SK-N-SH treated with all-trans-retinoic acid at 6 μM for 48 hours (cell line): ENCODE measurements at regions not wholly inside any gene's neighbourhood (a gene's known extent, or its start where the extent isn't known, plus 50 kb on each side); places are given as distances from the start of the nearest gene placed in this dataset.

ENCODE experiments used
- ATAC-seq: fragments of 200-7000 bp; cut with Tn5 transposase; 3 replicates; pipeline ENCODE4 v1.9.1; 2020; ENCODE audit warnings: mild to moderate bottlenecking, moderate library complexity
- ARNTL ChIP-seq: fragments of 450-650 bp; formaldehyde crosslinking; IDR thresholded peaks from 2 replicates; pipeline ENCODE4 v1.5.0; 2020; ENCODE audit warnings: low read depth, mild to moderate bottlenecking, moderate library complexity, borderline replicate concordance
- BACH2 ChIP-seq: fragments of 250-450 bp; sonication (Bioruptor Pico); IDR thresholded peaks from 2 replicates; pipeline ENCODE4 v1.9.0; 2021; ENCODE audit warnings: mild to moderate bottlenecking, borderline replicate concordance
- CREB5 ChIP-seq: fragments of 250-450 bp; sonication (Bioruptor Pico); IDR thresholded peaks from 2 replicates; pipeline ENCODE4 v1.5.1; 2020; ENCODE audit warnings: low read depth, mild to moderate bottlenecking, moderate library complexity
- CSDC2 ChIP-seq: fragments of 250-450 bp; sonication (Bioruptor Pico); IDR thresholded peaks from 2 replicates; pipeline ENCODE4 v1.5.0; 2020; ENCODE audit warnings: mild to moderate bottlenecking, moderate library complexity
- CSRNP3 ChIP-seq: fragments of 250-450 bp; sonication (Bioruptor Pico); IDR thresholded peaks from 2 replicates; pipeline ENCODE4 v1.5.1; 2021; ENCODE audit warnings: mild to moderate bottlenecking, moderate library complexity
- ESRRG ChIP-seq: fragments of 250-450 bp; sonication (Bioruptor Pico); IDR thresholded peaks from 2 replicates; pipeline ENCODE4 v1.6.1; 2021; ENCODE audit warnings: mild to moderate bottlenecking
- GLIS3 ChIP-seq: fragments of 250-450 bp; sonication (Bioruptor Pico); IDR thresholded peaks from 2 replicates; pipeline ENCODE4 v1.5.0; 2020; ENCODE audit warnings: mild to moderate bottlenecking, moderate library complexity
- PATZ1 ChIP-seq: fragments of 250-450 bp; sonication (Bioruptor Pico); IDR thresholded peaks from 2 replicates; pipeline ENCODE4 v1.8.0; 2020; ENCODE audit warnings: mild to moderate bottlenecking, moderate library complexity, borderline replicate concordance
- POU6F1 ChIP-seq: fragments of 250-450 bp; sonication (Bioruptor Pico); IDR thresholded peaks from 2 replicates; pipeline ENCODE4 v1.8.0; 2021; ENCODE audit warnings: low read depth, mild to moderate bottlenecking, moderate library complexity, borderline replicate concordance
- PPARA ChIP-seq: fragments of 250-450 bp; sonication (Bioruptor Pico); IDR thresholded peaks from 2 replicates; pipeline ENCODE4 v1.5.0; 2020; ENCODE audit warnings: mild to moderate bottlenecking, borderline replicate concordance
- RARB ChIP-seq: fragments of 250-450 bp; sonication (Bioruptor Pico); IDR thresholded peaks from 2 replicates; pipeline ENCODE4 v1.8.0; 2021; ENCODE audit warnings: mild to moderate bottlenecking, moderate library complexity
- SNAI2 ChIP-seq: fragments of 250-450 bp; sonication (Bioruptor Pico); IDR thresholded peaks from 2 replicates; pipeline ENCODE4 v1.5.0; 2020; ENCODE audit warnings: mild to moderate bottlenecking, moderate library complexity
- TCF4 ChIP-seq: fragments of 250-450 bp; sonication (Bioruptor Pico); IDR thresholded peaks from 2 replicates; pipeline ENCODE4 v1.8.0; 2021; ENCODE audit warnings: mild to moderate bottlenecking, moderate library complexity, borderline replicate concordance
- TOX ChIP-seq: fragments of 250-450 bp; sonication (Bioruptor Pico); IDR thresholded peaks from 2 replicates; pipeline ENCODE4 v1.8.0; 2021; ENCODE audit warnings: mild to moderate bottlenecking, moderate library complexity, borderline replicate concordance
- TSHZ2 ChIP-seq: fragments of 250-450 bp; sonication (Bioruptor Pico); IDR thresholded peaks from 2 replicates; pipeline ENCODE4 v1.5.0; 2020; ENCODE audit warnings: mild to moderate bottlenecking, moderate library complexity
- ZC3H10 ChIP-seq: fragments of 250-450 bp; sonication (Bioruptor Pico); IDR thresholded peaks from 2 replicates; pipeline ENCODE4 v1.5.1; 2021; ENCODE audit warnings: mild to moderate bottlenecking, moderate library complexity
- ZFP3 ChIP-seq: fragments of 250-450 bp; sonication (Bioruptor Pico); IDR thresholded peaks from 2 replicates; pipeline ENCODE4 v1.5.0; 2020; ENCODE audit warnings: mild to moderate bottlenecking, moderate library complexity
- ZFP30 ChIP-seq: fragments of 450-650 bp; formaldehyde crosslinking; IDR thresholded peaks from 2 replicates; pipeline ENCODE4 v1.5.0; 2022; ENCODE audit warnings: mild to moderate bottlenecking, moderate library complexity
- ZNF565 ChIP-seq: fragments of 450-650 bp; formaldehyde crosslinking; conservative IDR thresholded peaks from 2 replicates; pipeline ENCODE4 v1.5.0; 2020; ENCODE audit warnings: low read depth, mild to moderate bottlenecking, moderate library complexity
- ZNF70 ChIP-seq: fragments of 450-650 bp; formaldehyde crosslinking; IDR thresholded peaks from 2 replicates; pipeline ENCODE4 v1.5.0; 2020; ENCODE audit warnings: mild to moderate bottlenecking, moderate library complexity
- ZNF8 ChIP-seq: fragments of 450-650 bp; formaldehyde crosslinking; IDR thresholded peaks from 2 replicates; pipeline ENCODE4 v1.5.0; 2020; ENCODE audit warnings: mild to moderate bottlenecking, moderate library complexity

GRCh38 chr2:118769707-118770400, 77.6 kb downstream of the EN1 start:
- TF ChIP-seq ZFP30 (CRISPR knock-in tag) (no peak), ZNF70 (CRISPR knock-in tag) (no peak)
- no peak for ATAC-seq

GRCh38 chr2:118766871-118767270, 80.6 kb downstream of the EN1 start:
- no peak for TF ChIP-seq TCF4 (CRISPR knock-in tag)
- no peak for TF ChIP-seq ESRRG
- TF ChIP-seq PPARA (CRISPR knock-in tag), result no peak
- no peak for TF ChIP-seq GLIS3 (CRISPR knock-in tag)
- TF ChIP-seq ARNTL (CRISPR knock-in tag), result no peak
- TF ChIP-seq POU6F1 (CRISPR knock-in tag), result no peak
- no peak for TF ChIP-seq TSHZ2 (CRISPR knock-in tag)
- no peak for TF ChIP-seq ZNF70 (CRISPR knock-in tag)
- TF ChIP-seq ZFP3 (CRISPR knock-in tag), result no peak
- no peak for TF ChIP-seq BACH2 (CRISPR knock-in tag)
- TF ChIP-seq ZFP30 (CRISPR knock-in tag), result no peak
- no peak for TF ChIP-seq TOX (CRISPR knock-in tag)
- no peak for ATAC-seq

GRCh38 chr2:118764855-118765254, 82.6 kb downstream of the EN1 start:
- ATAC-seq, result no peak
- TF ChIP-seq TSHZ2 (CRISPR knock-in tag), result no peak
- no peak for TF ChIP-seq ZC3H10 (CRISPR knock-in tag)
- TF ChIP-seq GLIS3 (CRISPR knock-in tag), result no peak
- no peak for TF ChIP-seq ZFP30 (CRISPR knock-in tag)
- no peak for TF ChIP-seq ARNTL (CRISPR knock-in tag)
- TF ChIP-seq ZFP3 (CRISPR knock-in tag), result no peak
- TF ChIP-seq BACH2 (CRISPR knock-in tag), result no peak
- no peak for TF ChIP-seq SNAI2 (CRISPR knock-in tag)
- no peak for TF ChIP-seq RARB (CRISPR knock-in tag)
- TF ChIP-seq ZNF8 (CRISPR knock-in tag), result no peak
- TF ChIP-seq CSRNP3 (CRISPR knock-in tag), result no peak
- no peak for TF ChIP-seq ZNF565 (CRISPR knock-in tag)
- no peak for TF ChIP-seq TOX (CRISPR knock-in tag)
- TF ChIP-seq CREB5 (CRISPR knock-in tag), result no peak
- TF ChIP-seq CSDC2, result no peak
- TF ChIP-seq TCF4 (CRISPR knock-in tag), result no peak
- TF ChIP-seq PATZ1 (CRISPR knock-in tag), result no peak
- TF ChIP-seq ESRRG, result no peak
- TF ChIP-seq, all 23 proteins: peak for 0
